GM12892 (cell line): ENCODE measurements at regions not wholly inside any gene's neighbourhood (a gene's known extent, or its start where the extent isn't known, plus 50 kb on each side); places are given as distances from the start of the nearest gene placed in this dataset.

Experiments
- POLR2A ChIP-seq: IDR thresholded peaks from 2 replicates; pipeline ENCODE4 v1.6.1; 2011; ENCODE audit warnings: low read depth, low read length, control low read depth
- POLR2AphosphoS5 ChIP-seq: IDR thresholded peaks from 2 replicates; pipeline ENCODE4 v1.6.1; 2011; ENCODE audit warnings: low read depth, low read length, control low read depth
- TAF1 ChIP-seq: IDR thresholded peaks from 2 replicates; pipeline ENCODE4 v1.6.1; 2011; ENCODE audit warnings: low read depth, mild to moderate bottlenecking, control low read depth, low read length, borderline replicate concordance

DNA sequence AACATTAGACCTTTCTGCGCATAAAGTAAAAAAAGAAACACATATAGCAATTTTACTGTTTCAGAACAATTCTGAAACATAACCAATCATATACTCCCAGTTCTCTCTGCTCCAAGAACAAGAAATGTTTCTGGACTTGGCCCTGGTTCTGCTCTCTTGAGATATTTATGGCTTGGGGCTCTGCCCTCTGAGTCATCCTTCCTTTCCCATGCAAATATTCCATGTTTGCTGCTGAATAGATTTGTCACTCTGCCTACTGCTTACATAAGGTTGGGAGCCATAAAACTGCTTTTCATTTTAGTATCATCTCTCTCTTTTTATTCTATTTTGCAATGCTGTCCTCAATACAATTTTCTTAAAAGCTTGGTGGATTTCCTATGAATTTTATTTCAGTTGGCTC is 499.6 kb upstream of the ACVR2A start:
- TF ChIP-seq POLR2A (no peak), TAF1 (no peak), POLR2AphosphoS5 (no peak)
